AML-193 (cell line): ENCODE measurements at regions not wholly inside any gene's neighbourhood (a gene's known extent, or its start where the extent isn't known, plus 50 kb on each side); places are given as distances from the start of the nearest gene placed in this dataset.
"Not testable (repeated sequence)": the region's sequence is repeated elsewhere in the genome, so short reads cannot be mapped to it uniquely, and the experiment has no call there.

Experiments
- DNase-seq, 2 experiments: peaks; one replicate each; lab custom pipeline; 2025; lab: John Stamatoyannopoulos, UW

GRCh38 chr2:138066139-138066806, 102.0 kb downstream of the HNMT start:
- DNase-seq: no peak

GRCh38 chr2:138066841-138067240, 102.6 kb downstream of the HNMT start:
- no peak for DNase-seq

DNA sequence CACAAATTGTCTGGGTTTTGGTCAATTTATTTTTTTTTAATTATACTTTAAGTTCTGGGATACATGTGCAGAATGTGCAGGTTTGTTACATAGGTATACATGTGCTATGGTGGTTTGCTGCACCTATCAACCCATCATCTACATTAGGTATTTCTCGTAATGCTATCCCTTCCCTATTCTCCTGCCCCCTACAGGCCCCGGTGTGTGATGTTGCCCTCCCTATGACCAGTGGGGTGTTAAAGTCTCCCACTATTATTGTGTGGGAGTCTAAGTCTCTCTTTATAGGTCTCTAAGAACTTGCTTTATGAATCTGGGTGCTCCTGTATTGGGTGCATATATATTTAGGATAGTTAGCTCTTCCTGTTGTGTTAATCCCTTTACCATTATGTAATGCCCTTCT, 104.4 kb downstream of the HNMT start:
- not testable (repeated sequence) for DNase-seq

- not testable (repeated sequence) for DNase-seq
Measured at GRCh38 chr2:138071042-138071719, 106.9 kb downstream of the HNMT start.

DNA sequence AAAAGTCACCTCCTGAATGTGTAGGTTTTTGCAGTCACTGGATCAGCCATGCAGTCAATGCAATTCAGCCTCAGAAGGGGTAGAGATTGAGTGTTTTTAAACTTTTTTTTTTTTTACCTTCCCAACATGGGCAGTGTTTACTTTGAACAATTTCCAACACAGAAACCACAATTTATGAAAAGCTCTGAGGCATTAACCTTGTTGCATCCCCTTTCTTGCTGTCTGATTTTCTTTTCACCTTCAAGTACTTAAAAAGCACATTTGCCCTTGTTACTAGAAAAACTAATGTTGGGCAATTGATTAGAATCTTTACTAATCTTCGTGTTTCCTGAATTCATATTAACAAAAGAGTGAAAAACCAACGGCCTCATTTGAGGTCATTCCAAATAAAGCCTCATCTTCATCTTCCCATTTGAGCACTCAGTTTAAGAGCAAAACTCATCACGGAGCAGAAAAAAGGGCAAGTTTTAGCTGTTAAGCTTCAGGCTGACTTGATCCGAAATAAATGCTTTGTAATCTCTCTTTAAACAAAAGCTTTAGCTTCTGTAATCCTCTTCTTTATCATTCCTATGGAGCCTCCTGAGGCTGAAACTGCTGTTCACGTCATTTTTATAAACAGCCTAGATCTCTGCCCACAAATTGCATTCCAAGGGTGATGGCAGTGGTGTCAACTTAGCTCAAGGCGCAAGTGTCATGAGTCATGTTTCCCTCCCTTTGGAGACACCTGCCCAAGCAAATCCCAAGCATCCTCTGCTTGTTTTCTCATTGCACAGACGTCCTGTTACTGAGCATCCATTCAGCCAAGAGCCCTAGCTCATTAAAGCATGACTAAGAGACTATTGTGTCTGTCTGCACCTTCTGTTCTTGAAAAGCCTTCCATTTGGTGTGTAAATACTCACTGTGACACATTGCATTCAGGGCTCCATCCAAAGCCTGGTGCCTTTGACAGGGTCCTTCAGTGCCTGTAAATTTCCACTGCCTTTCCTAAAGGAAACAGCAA, 107.7 kb downstream of the HNMT start:
- DNase-seq: no peak

- no peak for DNase-seq
Measured at GRCh38 chr2:138078153-138078552, 113.9 kb downstream of the HNMT start.

DNA sequence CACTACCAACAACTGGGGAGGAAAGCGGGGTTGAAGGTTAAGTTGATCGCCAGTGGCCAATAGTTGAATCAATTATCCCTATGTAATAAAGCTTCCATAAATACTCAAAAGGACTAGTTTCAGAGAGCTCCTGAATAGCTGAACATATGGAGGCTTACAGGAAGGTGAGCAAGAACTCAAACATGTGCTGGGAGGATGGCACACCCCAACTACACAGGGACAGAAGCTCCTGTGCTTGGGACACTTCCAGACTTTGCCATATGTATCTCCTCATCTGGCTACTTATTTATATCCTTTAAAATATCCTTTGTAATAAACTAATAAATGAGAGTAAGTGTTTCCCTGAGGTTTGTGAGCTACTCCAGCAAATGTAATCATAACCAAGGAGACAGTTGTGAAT, 115.7 kb downstream of the HNMT start:
- DNase-seq: no peak

GRCh38 chr2:138081225-138082073, 117.2 kb downstream of the HNMT start:
- no peak for DNase-seq

DNA sequence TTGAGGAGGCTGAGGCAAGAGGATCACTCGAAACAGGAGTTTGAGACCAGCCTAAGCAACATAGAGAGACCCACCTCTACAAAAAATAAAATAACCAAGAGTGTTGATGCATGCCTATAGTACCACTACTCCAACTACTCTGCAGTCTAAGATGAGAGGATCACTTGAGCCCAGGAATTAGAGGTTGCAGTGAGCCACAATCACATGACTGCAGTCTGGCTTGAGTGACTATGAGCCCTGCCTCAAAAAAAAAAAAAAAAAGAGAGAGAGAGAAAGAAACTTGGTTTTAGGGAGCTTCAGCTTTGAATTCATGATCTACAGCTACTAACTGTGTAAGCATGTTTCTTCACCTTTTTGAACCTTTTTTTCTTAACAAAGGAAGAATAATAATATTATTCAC, 119.9 kb downstream of the HNMT start:
- DNase-seq: no peak

- DNase-seq: not testable (repeated sequence)
Measured at GRCh38 chr2:138085441-138085840, 121.2 kb downstream of the HNMT start.

DNA sequence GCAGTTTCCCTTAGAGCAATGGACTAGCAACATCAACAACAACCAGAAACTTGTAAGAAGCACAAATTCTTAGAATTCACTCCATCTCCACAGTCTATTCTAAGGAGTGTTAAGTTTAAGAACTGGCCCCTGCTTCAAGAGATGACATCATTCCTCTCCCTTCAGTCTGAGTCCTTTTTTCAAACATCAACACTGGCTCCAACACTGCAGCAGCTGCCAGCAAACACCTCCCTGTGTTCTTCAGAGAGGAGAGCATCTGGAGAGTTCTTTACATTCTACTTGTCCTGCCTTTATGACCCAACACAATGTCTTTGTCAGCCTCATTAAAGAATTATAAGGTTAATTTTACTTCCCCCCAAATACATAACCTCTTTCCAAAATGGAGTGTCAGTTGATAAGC, 122.3 kb downstream of the HNMT start:
- no peak for DNase-seq

DNA sequence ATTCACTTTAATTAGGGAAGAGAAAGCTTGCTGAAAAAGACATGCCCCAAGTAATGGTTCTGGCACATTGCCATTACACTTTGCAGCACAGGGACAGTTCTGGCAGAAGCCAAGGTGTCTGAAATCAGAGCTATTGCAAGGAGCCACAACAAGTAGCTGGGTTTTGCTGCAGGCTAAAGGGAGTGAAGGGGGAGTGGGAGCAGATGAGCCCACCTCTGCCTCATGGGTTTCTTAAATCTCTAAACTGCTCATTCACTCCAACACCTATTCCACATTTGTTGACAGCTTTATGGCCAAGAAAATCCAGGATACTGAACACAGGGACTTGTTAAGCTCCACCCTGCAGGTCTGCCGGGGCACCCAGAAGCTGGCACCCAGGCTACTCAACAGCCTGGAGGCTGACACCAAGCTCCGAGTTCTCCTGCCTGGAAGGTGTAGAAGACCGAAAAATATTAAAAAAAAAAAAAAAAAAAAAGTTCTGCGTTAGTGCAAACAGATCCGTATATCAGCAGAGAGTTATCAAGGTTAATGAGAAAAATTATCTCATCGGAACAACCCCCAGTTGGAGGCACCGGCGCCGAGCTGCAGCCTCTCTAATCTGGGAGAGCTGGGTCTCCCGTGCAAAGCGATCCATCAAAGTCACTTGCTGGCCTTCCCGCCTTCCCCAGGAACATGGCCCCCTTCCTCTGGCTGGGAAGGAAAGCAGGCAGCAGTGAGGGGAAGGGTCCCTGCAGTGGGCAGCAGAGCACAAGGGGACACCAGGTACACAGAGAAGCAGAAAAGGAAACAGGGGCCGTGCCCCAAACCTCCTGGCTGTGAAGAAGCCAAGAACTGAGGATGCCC, 123.7 kb downstream of the HNMT start:
- DNase-seq: no peak

DNA sequence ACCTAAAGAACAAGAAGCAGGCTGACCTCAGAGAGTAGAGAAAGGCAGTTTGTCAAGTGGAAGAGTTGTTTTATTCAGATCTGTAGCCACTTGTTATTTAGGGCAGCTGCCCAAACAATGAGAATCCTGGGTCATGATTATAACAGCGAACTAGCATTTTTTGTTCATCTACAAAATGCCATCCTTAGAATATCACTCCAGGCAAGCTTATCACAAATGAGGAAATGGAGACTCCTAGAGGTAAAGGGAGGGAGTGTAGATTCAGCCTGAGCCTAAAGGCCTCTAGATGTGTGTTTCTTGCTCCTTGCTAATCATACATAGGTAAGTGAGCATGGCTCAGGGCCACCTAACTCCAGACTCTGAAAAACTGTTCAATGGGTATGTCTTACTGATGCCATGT, 126.1 kb downstream of the HNMT start:
- DNase-seq: peak; percentile 42

DNA sequence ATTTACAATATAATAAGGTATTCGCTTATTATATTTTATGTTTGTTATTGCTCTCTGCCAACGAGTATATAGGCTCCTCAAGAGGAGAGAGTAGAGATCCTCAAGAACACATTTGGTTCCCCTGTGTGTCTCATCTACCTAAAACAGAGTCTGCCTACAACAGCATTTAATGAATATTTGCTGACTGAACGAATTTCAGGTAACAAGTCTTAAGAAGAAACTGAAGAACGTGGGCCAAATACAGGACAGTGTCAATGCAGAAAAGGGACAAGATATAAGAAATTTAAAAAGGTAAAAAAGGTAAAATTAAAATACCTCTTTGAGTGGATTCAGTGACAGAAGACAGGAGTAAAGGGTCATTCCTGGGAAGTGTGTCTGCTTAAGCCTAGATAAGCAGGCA, 129.2 kb downstream of the HNMT start:
- no peak for DNase-seq

DNA sequence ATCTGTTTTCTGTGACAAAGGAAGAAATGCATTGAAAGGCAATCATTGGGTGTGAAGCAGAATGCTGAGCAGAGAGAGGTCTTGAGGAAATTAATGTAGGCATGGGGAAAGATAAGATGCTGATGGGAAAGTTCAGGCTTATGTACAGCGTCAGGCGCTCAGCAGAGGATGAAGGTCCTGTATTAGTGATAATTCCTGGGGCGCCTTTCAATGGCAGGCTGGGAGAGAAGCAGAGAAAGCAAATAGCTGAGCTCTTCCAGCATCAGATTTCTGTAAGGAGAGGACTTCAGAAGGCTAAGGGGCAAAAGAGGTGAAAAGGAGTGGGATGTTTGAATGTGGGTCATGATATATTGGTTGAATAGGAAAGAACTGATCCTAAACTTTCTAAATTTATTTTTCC, 129.8 kb downstream of the HNMT start:
- DNase-seq: no peak

- DNase-seq: no peak
Measured at GRCh38 chr2:138095336-138095735, 131.1 kb downstream of the HNMT start.

GRCh38 chr2:138099288-138099687, 135.0 kb downstream of the HNMT start:
- not testable (repeated sequence) for DNase-seq

DNA sequence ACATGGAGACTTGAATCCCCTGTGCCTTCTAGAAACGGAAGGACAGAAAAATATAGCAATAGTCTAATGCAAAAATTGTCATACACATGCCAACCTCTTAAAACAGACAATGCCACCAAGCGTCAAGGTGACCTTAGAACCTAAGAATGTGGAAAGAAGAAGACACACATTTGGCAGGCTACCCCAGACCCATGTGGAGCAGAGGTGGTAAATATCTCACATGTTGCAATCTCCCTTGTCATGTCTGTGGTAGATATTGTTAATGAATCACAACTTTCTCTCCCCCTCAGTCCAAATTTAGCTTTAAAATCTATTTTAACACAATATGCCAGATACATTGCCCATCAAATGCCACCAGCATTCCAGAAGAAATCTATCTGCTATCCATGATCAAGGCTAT, 137.4 kb downstream of the HNMT start:
- DNase-seq: no peak

GRCh38 chr2:138102664-138103063, 138.4 kb downstream of the HNMT start:
- no peak for DNase-seq

DNA sequence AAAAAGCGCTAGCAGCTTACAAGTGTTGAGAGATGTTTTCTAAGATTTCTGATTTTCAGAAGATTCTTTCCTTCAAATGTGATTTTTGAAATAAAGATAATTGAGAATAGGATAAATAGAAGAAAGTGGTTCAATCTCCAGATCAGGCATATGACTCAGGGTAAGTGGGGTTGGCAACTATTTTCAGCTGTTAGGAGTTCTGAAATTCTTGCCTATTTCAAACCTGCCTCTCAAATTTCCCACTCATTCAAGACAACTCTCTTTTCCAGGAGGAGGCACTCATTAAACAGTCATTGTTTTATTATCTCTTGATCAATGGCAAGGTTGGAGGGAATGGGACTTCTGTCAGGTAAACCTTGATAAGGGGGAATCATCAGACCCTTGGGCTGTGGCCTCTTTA, 138.9 kb downstream of the HNMT start:
- no peak for DNase-seq

DNA sequence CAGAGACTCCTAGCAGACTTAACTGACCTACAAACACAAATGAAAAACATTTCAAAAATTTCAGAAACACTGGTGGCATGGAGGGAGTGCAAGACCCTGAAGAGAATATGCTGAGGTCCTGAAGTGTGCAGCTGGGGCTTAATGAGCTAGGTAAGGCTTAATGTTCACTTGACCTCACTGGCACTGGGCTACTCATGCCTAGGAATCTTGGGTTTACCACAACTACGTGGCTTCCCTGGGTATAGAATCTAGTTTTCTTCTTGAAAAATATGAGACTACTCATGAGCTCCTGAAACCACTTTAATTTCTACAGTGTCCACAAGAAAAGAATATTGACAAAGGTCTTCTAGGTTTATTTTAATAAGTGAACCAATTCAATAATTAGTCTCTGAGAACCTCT, 139.8 kb downstream of the HNMT start:
- DNase-seq: no peak
